ENCODE measurements at regions not wholly inside any gene's neighbourhood (a gene's known extent, or its start where the extent isn't known, plus 50 kb on each side); places are given as distances from the start of the nearest gene placed in this dataset.

- no peaks in the 10 kb centered on the region for H3K27me3 ChIP-seq
- TF ChIP-seq CTCF (IDR thresholded peaks at IDR 0.05; ENCODE audit: low read depth, low read length) = no peak
Observed at GRCh38 chr7:120097020-120097419, 176.0 kb upstream of the KCND2 start.

GRCh38 chr7:120097774-120098173 is 175.2 kb upstream of the KCND2 start:
- no peaks in the 10 kb centered on the region for H3K27me3 ChIP-seq
- no peaks in the 10 kb centered on the region for H3K36me3 ChIP-seq
- no peaks in the 10 kb centered on the region for H3K9me3 ChIP-seq (ENCODE audit: low read depth)
- no peak for TF ChIP-seq CTCF (IDR thresholded peaks at IDR 0.05; ENCODE audit: low read depth, low read length)
- no peak for DNase-seq (ENCODE audit: low read depth in 1 of 2, low spot score in 1 of 2)
- no peak overlapping the region for H3K27ac ChIP-seq
- H3K4me1 ChIP-seq (ENCODE audit: low read depth) = no peaks in the 10 kb centered on the region
- H3K4me3 ChIP-seq = no peak overlapping the region

More at GRCh38 chr7:120097020-120097419, 176.0 kb upstream of the KCND2 start:
- no peaks in the 10 kb centered on the region for H3K36me3 ChIP-seq
- DNase-seq (ENCODE audit: low read depth in 1 of 2, low spot score in 1 of 2) = peak in 1 of 2 donors; percentile 12
- no peak overlapping the region for H3K27ac ChIP-seq
- H3K9me3 ChIP-seq (ENCODE audit: low read depth) = no peaks in the 10 kb centered on the region
- H3K4me1 ChIP-seq (ENCODE audit: low read depth) = no peaks in the 10 kb centered on the region
- H3K4me3 ChIP-seq = no peak overlapping the region

GRCh38 chr7:120108376-120108775 is 164.6 kb upstream of the KCND2 start:
- H3K27ac ChIP-seq = no peak overlapping the region
- H3K9me3 ChIP-seq (ENCODE audit: low read depth) = no peaks in the 10 kb centered on the region
- H3K4me1 ChIP-seq (ENCODE audit: low read depth) = no peaks in the 10 kb centered on the region
- H3K4me3 ChIP-seq = no peak overlapping the region
- no peaks in the 10 kb centered on the region for H3K36me3 ChIP-seq
- DNase-seq (ENCODE audit: low read depth in 1 of 2, low spot score in 1 of 2) = no peak
- TF ChIP-seq CTCF (IDR thresholded peaks at IDR 0.05; ENCODE audit: low read depth, low read length) = no peak
- no peaks in the 10 kb centered on the region for H3K27me3 ChIP-seq

- Histone ChIP-seq H3K9me3 (ENCODE audit: low read depth) (no peaks in the 10 kb centered on the region), H3K4me1 (ENCODE audit: low read depth) (no peaks in the 10 kb centered on the region), H3K4me3 (no peak overlapping the region), H3K27me3 (no peaks in the 10 kb centered on the region), H3K36me3 (no peaks in the 10 kb centered on the region), H3K27ac (no peak overlapping the region)
- TF ChIP-seq CTCF (IDR thresholded peaks at IDR 0.05; ENCODE audit: low read depth, low read length) = no peak
- DNase-seq (ENCODE audit: low read depth in 1 of 2, low spot score in 1 of 2) = no peak
Observed at GRCh38 chr7:120110169-120110568, 162.8 kb upstream of the KCND2 start.

GRCh38 chr7:120114626-120115025 is 158.3 kb upstream of the KCND2 start:
- no peak for TF ChIP-seq CTCF (IDR thresholded peaks at IDR 0.05; ENCODE audit: low read depth, low read length)
- Histone ChIP-seq H3K9me3 (ENCODE audit: low read depth) (no peaks in the 10 kb centered on the region), H3K27me3 (no peaks in the 10 kb centered on the region), H3K4me1 (ENCODE audit: low read depth) (no peaks in the 10 kb centered on the region), H3K36me3 (no peaks in the 10 kb centered on the region), H3K4me3 (no peak overlapping the region), H3K27ac (no peak overlapping the region)
- DNase-seq (ENCODE audit: low read depth in 1 of 2, low spot score in 1 of 2) = no peak

- Histone ChIP-seq H3K36me3 (no peaks in the 10 kb centered on the region), H3K27me3 (no peaks in the 10 kb centered on the region), H3K27ac (no peak overlapping the region), H3K9me3 (ENCODE audit: low read depth) (no peaks in the 10 kb centered on the region), H3K4me1 (ENCODE audit: low read depth) (no peaks in the 10 kb centered on the region), H3K4me3 (no peak overlapping the region)
- no peak for DNase-seq (ENCODE audit: low read depth in 1 of 2, low spot score in 1 of 2)
- no peak for TF ChIP-seq CTCF (IDR thresholded peaks at IDR 0.05; ENCODE audit: low read depth, low read length)
Observed at GRCh38 chr7:120123528-120123927, 149.4 kb upstream of the KCND2 start.

All from cardiac muscle cell (in vitro differentiated cells and primary cell).